Activated CD8-positive, alpha-beta memory T cell treated with anti-CD3 and anti-CD28 coated beads for 1 hour (primary cell): ENCODE measurements at regions not wholly inside any gene's neighbourhood (a gene's known extent, or its start where the extent isn't known, plus 50 kb on each side); places are given as distances from the start of the nearest gene placed in this dataset.

ENCODE experiments used
- DNase-seq, 2 donors: peaks; one replicate each; pipeline ENCODE4 v3.0.0-alpha.2; 2020; ENCODE audit warnings: low read depth in 1 of 2; ENCODE audit errors: extremely low read depth in 1 of 2

- no peak for DNase-seq
These were observed 129.6 kb upstream of the MKLN1 start for GRCh38 chr7:131197920-131198615.

- DNase-seq: no peak
These were observed 125.2 kb upstream of the MKLN1 start for GRCh38 chr7:131202451-131202850.

- DNase-seq: no peak
These were observed 124.2 kb upstream of the MKLN1 start for GRCh38 chr7:131203291-131203976.

GRCh38 chr7:131208777-131209176, 118.9 kb upstream of the MKLN1 start:
- DNase-seq: no peak

DNA sequence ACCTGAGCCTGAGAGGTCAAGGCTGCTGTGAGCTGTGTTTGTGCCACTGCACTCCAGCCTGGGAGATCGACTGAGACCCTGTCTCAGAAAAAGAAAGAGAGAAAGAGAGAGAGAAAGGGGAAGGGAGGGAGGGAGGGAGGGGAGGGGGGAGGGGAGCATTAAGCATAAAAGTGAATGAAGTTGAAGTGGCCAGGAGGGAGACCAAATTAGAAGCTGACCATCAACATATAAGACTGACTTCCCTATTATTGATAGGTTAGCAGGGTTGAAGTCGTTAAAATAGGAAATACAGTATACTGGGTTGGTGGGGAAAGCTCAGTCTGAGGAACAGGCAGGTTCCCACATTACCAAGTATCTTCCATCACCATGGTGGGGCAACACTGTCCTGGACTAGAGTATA, 117.1 kb upstream of the MKLN1 start:
- DNase-seq: no peak

GRCh38 chr7:131211500-131211899, 116.2 kb upstream of the MKLN1 start:
- no peak for DNase-seq

- no peak for DNase-seq
These were observed 115.6 kb upstream of the MKLN1 start for GRCh38 chr7:131212114-131212513.

GRCh38 chr7:131218727-131219128, 108.9 kb upstream of the MKLN1 start:
- no peak for DNase-seq

DNA sequence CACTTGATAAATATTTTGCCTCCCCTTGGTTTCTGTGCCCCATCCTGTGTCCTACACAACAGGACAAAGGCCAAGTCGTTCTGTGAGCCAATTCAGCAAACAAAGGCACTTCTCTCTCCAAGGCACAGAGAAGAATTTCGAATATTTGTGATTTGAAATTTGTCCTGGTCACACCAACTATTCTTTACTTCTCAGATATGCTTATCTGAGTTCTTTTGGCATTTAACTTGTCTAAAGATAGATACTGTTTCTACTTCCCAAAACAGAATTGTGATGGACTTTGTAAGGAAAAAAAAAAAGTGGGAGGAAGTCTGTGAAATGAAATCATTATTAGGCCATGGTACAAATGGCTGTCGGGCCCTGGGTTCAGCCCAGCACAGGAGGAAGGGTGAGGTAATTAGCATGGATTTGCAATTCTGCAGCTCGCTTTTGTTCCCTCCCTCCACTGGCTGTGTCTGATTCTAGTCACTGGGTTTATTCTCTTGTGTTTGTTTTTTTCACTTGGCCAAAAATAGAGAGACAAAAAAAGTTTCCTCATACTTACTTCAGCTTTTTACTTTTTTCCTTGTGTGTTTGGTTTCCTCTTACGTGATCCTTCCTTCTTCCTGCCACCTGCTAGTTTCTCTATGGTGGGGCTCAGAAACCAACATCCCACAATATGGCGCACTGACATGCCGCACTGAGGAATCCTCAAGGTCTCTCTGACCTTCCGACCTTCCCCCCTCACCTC, 108.2 kb upstream of the MKLN1 start:
- no peak for DNase-seq

GRCh38 chr7:131221061-131221460, 106.6 kb upstream of the MKLN1 start:
- no peak for DNase-seq

DNA sequence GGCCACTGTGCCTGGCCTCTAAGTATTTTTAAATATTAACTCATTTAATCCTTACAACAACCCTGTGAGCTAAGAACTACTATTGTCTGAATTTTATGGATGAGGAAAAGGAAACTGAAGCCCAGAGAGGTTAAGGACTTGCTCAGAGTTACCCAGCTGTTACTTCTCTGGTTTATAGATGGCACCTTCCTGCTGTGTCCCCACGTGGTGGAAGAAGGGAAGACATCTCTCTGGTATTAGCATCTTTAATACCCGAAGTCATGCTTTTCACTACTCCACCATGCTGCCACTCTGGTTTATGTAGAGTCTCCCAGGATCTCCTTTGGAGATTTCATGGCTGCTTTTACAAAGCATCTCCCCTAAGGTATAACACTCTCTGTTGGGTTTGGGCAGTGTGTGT, 105.5 kb upstream of the MKLN1 start:
- DNase-seq: no peak

DNA sequence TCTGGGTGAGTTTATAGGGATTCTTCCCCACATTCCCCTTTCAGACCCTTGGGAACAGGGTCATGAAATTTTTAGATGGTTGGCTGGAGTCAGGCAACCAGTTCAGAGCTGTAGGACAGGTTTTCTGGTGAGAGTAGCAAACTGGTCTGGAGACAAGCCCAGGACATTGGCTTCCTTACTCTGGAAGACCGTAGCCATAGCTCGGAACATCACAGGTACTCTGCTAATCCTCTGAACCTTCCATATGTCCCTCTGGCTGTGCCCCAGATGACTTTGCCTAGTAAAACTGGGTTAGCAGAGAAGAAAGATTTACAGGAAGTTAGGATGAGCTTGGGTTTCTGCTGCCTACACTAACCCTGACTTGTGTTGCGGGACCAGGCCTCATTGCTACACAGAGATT, 104.5 kb upstream of the MKLN1 start:
- no peak for DNase-seq

DNA sequence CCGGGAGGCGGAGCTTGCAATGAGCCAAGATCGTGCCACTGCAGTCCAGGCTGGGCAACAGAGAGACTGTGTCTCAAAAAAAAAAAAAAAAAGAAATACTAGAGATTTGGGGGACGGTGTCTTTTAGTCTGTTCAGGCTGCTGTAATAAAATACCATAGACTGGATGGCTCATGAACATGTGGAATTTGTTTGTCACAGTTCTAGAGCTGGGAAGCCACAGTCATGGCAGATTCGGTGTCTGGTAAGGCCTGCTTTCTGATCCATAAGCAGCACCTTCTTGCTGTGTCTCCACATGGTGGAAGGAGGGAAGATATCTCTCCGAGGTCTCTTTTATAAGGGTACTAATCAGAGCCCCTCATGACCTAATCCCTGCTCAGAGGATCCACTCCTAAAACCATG, 102.7 kb upstream of the MKLN1 start:
- DNase-seq: no peak

DNA sequence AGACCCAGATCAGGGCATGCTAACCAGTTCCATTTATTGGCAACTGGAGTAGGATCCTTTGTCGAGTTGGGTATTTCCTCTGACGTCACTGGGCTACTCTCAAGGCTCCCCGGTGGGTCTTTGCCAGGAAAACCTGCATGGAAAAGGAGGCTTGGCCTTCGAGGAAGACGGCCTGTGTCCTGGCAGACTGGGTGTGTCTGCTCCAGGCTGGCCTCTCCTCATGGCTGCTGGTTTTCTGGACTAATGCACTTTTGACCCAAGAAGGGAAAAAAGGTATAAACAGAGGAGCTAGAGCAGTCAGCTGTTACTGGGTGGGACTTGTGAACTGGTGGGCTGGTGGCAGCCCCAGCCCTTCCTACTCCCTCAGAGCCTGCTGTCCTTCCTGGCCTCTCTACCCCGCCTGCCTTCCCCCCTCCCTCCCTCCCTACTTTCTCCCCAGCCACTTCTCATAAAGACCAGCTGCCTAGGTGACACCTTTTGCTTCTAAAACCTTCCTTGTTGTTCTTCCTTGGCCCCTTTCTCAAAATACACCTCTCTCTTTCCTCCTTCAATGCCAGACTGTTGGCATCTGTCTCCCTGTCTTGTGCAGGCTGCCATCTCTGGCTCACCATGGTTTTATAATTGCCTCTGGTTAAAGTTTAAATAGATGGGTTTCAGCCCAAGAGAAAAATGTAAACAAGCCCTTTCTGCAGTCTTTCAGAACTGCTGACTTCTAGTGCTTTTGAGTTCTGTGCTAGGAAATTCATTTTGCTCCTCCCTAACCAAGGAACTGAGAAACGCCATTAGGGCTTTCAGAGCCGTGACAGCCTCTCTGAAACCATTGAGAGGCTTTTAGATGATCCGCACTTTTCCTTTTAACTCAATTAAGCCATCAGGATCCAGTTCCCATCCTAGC, 101.8 kb upstream of the MKLN1 start:
- no peak for DNase-seq

DNA sequence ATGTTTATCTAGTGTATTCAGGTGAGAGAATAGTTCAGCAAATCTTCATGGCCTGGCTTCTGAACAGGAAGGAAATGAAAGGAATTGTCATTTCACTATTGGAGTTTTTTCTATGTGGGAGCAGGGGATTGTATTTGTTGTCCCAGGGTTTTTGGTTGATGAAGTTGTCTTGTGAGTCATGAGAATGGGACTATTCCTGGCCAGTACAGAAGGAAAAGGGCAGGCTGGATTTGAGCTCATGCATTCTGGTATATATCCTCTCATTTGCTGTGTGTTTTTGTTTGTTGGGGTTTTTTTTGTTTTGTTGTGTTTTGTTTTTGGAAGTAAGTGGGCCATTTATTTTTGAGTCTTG, 101.2 kb upstream of the MKLN1 start:
- DNase-seq: no peak

DNA sequence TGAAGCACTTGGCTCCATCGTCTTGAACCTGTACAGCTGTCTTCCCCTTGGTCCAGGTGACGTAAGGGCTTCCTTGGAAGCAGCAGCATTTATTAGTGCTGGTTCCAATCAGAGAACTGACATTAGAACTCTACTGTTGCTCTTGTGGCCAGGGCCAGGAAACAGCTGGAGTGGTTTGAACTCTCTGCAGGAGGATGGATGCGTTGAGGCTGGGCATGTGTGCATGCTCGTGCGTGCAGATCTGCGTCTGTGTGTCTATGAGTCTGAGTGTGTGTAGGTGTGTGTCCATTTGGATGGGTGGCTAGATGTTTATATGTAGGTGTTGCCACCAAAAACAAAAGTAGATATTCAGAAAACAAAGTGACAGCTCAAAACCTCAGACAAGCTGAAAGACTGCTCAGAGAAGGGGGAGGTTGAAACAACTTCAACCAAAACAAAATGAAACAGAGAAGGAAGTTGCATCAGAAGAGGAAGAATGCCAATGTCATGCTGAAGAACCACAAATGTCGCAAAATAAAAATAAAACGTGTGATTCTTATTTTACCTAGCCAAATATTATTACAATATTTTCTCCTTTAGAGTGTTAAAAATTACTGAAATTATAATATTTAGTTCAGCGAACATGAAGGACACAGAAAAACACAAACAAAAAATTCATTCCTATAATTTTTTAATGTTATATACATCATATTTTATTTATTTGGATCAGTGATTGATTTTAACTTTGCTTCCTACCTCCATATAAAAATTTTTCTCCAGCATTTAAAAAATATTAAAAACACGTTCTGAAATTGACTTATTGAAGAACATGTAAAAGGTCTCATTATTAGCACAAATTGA, 96.1 kb upstream of the MKLN1 start:
- DNase-seq: peak; percentile 9 to 32

- no peak for DNase-seq
These were observed 94.9 kb upstream of the MKLN1 start for GRCh38 chr7:131232768-131233167.

- no peak for DNase-seq
These were observed 94.5 kb upstream of the MKLN1 start for GRCh38 chr7:131233193-131233592.

DNA sequence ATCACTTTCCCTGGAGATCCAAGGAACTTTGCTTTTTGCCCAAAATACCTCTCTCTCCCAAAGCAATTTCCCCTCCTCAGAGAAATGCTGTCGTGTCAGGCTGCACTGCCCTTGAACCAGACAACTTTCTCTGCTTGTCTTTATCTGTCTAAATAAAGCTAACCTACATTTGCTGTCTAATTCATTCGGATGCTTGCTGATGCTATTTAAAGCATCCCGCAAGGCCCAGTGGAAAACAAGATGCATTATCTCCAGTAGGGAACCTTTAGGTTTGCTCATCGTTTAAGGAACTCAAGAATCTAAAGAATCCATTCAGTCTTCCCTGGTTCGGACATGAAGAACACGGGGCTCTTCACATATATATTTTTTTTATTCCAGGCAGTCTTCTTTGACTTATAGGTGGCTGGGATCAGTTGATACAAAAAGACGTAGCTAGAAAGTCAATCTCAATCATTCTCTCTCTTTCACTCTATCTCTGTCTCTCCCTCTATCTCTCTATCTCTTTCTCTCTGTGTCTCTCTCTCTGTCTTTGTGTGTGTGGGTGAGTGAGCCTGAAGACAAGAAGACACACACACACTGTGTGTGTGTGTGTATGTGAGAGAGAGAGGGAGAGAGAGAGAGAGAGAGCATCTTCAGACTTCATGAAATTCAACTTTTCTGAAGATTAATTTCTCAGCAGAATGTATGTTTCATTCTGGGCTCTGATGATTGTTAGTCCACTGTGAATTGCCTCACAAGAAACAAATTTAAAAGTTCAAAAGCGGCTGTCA, 92.8 kb upstream of the MKLN1 start:
- DNase-seq: no peak
